ENCODE measurements at regions not wholly inside any gene's neighbourhood (a gene's known extent, or its start where the extent isn't known, plus 50 kb on each side); places are given as distances from the start of the nearest gene placed in this dataset.

DNA sequence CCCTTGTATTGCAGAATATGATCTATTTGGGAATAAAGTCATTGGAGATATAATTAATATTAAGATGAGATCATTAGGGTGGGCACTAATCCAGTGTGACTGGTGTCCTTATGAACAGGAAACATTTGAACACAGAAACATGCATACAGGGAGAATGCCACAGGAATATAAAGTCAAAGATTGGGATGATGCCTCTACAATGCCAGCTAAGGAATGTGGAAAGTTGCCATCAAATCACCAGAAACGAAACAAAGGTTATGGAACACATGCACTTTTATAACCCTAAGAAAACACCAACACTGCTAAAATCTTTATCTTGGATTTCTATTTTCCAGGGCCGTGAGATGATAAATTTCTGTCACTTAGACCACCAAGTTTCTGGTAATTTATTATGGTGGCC lies 442.4 kb upstream of the BCHE start:
- TF ChIP-seq, protein P1, sequence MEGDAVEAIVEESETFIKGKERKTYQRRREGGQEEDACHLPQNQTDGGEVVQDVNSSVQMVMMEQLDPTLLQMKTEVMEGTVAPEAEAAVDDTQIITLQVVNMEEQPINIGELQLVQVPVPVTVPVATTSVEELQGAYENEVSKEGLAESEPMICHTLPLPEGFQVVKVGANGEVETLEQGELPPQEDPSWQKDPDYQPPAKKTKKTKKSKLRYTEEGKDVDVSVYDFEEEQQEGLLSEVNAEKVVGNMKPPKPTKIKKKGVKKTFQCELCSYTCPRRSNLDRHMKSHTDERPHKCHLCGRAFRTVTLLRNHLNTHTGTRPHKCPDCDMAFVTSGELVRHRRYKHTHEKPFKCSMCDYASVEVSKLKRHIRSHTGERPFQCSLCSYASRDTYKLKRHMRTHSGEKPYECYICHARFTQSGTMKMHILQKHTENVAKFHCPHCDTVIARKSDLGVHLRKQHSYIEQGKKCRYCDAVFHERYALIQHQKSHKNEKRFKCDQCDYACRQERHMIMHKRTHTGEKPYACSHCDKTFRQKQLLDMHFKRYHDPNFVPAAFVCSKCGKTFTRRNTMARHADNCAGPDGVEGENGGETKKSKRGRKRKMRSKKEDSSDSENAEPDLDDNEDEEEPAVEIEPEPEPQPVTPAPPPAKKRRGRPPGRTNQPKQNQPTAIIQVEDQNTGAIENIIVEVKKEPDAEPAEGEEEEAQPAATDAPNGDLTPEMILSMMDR (IDR thresholded peaks at IDR 0.05), result no peak
- no peak for TF ChIP-seq SIN3A (IDR thresholded peaks at IDR 0.05; ENCODE audit: borderline replicate concordance, insufficient read depth, low read depth, low read length)
- TF ChIP-seq, protein P2, sequence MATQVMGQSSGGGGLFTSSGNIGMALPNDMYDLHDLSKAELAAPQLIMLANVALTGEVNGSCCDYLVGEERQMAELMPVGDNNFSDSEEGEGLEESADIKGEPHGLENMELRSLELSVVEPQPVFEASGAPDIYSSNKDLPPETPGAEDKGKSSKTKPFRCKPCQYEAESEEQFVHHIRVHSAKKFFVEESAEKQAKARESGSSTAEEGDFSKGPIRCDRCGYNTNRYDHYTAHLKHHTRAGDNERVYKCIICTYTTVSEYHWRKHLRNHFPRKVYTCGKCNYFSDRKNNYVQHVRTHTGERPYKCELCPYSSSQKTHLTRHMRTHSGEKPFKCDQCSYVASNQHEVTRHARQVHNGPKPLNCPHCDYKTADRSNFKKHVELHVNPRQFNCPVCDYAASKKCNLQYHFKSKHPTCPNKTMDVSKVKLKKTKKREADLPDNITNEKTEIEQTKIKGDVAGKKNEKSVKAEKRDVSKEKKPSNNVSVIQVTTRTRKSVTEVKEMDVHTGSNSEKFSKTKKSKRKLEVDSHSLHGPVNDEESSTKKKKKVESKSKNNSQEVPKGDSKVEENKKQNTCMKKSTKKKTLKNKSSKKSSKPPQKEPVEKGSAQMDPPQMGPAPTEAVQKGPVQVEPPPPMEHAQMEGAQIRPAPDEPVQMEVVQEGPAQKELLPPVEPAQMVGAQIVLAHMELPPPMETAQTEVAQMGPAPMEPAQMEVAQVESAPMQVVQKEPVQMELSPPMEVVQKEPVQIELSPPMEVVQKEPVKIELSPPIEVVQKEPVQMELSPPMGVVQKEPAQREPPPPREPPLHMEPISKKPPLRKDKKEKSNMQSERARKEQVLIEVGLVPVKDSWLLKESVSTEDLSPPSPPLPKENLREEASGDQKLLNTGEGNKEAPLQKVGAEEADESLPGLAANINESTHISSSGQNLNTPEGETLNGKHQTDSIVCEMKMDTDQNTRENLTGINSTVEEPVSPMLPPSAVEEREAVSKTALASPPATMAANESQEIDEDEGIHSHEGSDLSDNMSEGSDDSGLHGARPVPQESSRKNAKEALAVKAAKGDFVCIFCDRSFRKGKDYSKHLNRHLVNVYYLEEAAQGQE (IDR thresholded peaks at IDR 0.05; ENCODE audit: insufficient read depth in 1 of 2, low read depth in 2 of 2, low read length in 1 of 2), result no peak
- TF ChIP-seq POLR2AphosphoS5 (IDR thresholded peaks at IDR 0.05; ENCODE audit: low read depth, low read length), result no peak
